Peyer's patch (tissue), 4 donors: ENCODE measurements at regions not wholly inside any gene's neighbourhood (a gene's known extent, or its start where the extent isn't known, plus 50 kb on each side); places are given as distances from the start of the nearest gene placed in this dataset.

Experiments used
- POLR2A ChIP-seq, 2 donors: fragments of 450-650 bp; IDR thresholded peaks; one replicate each; pipeline ENCODE4 v1.5.1; 2017; ENCODE audit warnings: antibody characterized with exemption in 2 of 2, mild to moderate bottlenecking in 2 of 2, moderate library complexity in 2 of 2
- TF ChIP-seq, protein P1 (sequence below), 6 experiments: fragments of 450-650 bp in 4 of 6; fragments of 200-600 bp in 2 of 6; sonication (generic) in 1 of 6; IDR thresholded peaks; one replicate each; pipeline ENCODE4 v1.5.1; 2017 to 2019; ENCODE audit warnings: antibody characterized with exemption in 6 of 6, mild to moderate bottlenecking in 3 of 6, moderate library complexity in 1 of 6

DNA sequence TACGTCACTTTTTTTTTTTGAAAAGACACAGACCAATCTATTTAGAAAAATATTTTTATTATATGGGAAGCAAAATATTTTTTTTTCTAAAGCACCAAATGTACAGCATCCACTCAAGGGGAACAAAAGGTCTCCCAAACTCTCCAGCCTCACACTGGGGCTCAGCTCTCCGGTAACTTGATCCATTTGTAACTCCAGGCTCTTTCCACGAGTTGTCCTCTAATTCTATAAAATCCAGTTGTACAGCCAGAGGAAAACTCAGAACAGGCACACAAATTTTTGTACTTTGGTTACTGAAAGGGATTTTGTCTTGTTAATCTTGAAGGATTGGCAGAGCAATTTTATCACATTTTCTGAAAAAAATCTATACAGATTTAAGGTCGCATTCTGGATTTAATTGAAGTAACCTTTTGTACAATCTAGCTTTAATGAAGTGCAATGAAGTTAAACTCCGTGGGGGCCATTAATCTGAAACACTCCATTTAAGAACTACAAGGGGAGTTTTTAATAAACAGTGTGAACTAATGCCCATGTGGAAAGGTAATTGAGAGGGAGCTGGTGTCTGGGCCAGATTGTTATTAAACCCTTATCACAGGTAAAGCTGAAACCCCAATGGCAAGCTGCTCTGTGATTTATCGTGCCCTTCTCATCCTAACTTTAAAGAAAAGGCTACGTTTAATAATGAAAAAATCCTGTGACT is 161.2 kb upstream of the FRG1 start:
- TF ChIP-seq, protein P1, sequence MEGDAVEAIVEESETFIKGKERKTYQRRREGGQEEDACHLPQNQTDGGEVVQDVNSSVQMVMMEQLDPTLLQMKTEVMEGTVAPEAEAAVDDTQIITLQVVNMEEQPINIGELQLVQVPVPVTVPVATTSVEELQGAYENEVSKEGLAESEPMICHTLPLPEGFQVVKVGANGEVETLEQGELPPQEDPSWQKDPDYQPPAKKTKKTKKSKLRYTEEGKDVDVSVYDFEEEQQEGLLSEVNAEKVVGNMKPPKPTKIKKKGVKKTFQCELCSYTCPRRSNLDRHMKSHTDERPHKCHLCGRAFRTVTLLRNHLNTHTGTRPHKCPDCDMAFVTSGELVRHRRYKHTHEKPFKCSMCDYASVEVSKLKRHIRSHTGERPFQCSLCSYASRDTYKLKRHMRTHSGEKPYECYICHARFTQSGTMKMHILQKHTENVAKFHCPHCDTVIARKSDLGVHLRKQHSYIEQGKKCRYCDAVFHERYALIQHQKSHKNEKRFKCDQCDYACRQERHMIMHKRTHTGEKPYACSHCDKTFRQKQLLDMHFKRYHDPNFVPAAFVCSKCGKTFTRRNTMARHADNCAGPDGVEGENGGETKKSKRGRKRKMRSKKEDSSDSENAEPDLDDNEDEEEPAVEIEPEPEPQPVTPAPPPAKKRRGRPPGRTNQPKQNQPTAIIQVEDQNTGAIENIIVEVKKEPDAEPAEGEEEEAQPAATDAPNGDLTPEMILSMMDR (IDR thresholded peaks at IDR 0.05), result no peak
- no peak for TF ChIP-seq POLR2A (IDR thresholded peaks at IDR 0.05)
